WTC11 (cell line): ENCODE measurements at regions not wholly inside any gene's neighbourhood (a gene's known extent, or its start where the extent isn't known, plus 50 kb on each side); places are given as distances from the start of the nearest gene placed in this dataset.

ENCODE experiments used
- ATAC-seq: fragments of 200-7000 bp; cut with Tn5 transposase; 2 replicates; pipeline ENCODE4 v1.10.0; 2021; ENCODE audit warnings: mild to moderate bottlenecking, moderate library complexity
- CTCF ChIA-PET: fragments of 300-600 bp; sonication (Branson Sonifier 250); formaldehyde crosslinking; loops from one replicate; lab custom pipeline; 2021; ENCODE audit warnings: antibody characterized with exemption; lab: Charles Lee
- POLR2A ChIA-PET: fragments of 350-600 bp; sonication (Branson Sonifier 250); formaldehyde crosslinking; loops from one replicate; lab custom pipeline; 2021; ENCODE audit warnings: antibody characterized with exemption; lab: Charles Lee
- DNase-seq: peaks from one replicate; pipeline ENCODE4 v3.0.0; 2021; ENCODE audit warnings: low spot score
- H3K27ac Mint-ChIP-seq: 2 replicates; pipeline ENCODE4 v1.8.0; 2021; ENCODE audit warnings: mixed read lengths
- H3K27me3 Mint-ChIP-seq: 2 replicates; pipeline ENCODE4 v1.8.0; 2021; ENCODE audit warnings: low read depth, mild to moderate bottlenecking, moderate library complexity, mixed read lengths
- H3K36me3 Mint-ChIP-seq: 2 replicates; pipeline ENCODE4 v1.8.0; 2021; ENCODE audit warnings: mixed read lengths
- H3K4me1 Mint-ChIP-seq: 2 replicates; pipeline ENCODE4 v1.8.0; 2022; ENCODE audit warnings: mixed read lengths
- H3K4me3 Mint-ChIP-seq: 2 replicates; pipeline ENCODE4 v1.8.0; 2021; ENCODE audit warnings: mild to moderate bottlenecking, moderate library complexity, mixed read lengths
- H3K9me3 Mint-ChIP-seq: 2 replicates; pipeline ENCODE4 v1.8.0; 2021; ENCODE audit warnings: mixed read lengths
- ATF1 ChIP-seq: sonication (generic); formaldehyde crosslinking; IDR thresholded peaks from 2 replicates; pipeline ENCODE4 v1.8.1; 2023; ENCODE audit warnings: mild to moderate bottlenecking, moderate library complexity, missing genetic modification reagents
- ATF3 ChIP-seq: sonication (generic); formaldehyde crosslinking; conservative IDR thresholded peaks from 2 replicates; pipeline ENCODE4 v1.8.1; 2022; ENCODE audit warnings: mild to moderate bottlenecking, missing genetic modification reagents
- CREM ChIP-seq: sonication (generic); formaldehyde crosslinking; IDR thresholded peaks from 2 replicates; pipeline ENCODE4 v1.8.1; 2022; ENCODE audit warnings: mild to moderate bottlenecking, missing genetic modification reagents, moderate library complexity
- CTCF ChIP-seq: fragments of 200-600 bp; IDR thresholded peaks from 2 replicates; pipeline ENCODE4 v1.8.0; 2022; ENCODE audit warnings: antibody characterized with exemption
- ELF4 ChIP-seq: sonication (generic); formaldehyde crosslinking; IDR thresholded peaks from 2 replicates; pipeline ENCODE4 v1.8.1; 2022; ENCODE audit warnings: low read depth, mild to moderate bottlenecking, moderate library complexity, missing genetic modification reagents
- ETV6 ChIP-seq: sonication (generic); formaldehyde crosslinking; IDR thresholded peaks from 2 replicates; pipeline ENCODE4 v1.8.1; 2022; ENCODE audit warnings: mild to moderate bottlenecking, missing genetic modification reagents
- MYBL2 ChIP-seq: sonication (generic); formaldehyde crosslinking; IDR thresholded peaks from 2 replicates; pipeline ENCODE4 v1.8.1; 2023; ENCODE audit warnings: mild to moderate bottlenecking, moderate library complexity, missing genetic modification reagents
- NR1H2 ChIP-seq: sonication (generic); formaldehyde crosslinking; IDR thresholded peaks from 2 replicates; pipeline ENCODE4 v1.9.0; 2021; ENCODE audit warnings: mild to moderate bottlenecking, moderate library complexity, missing genetic modification reagents
- PRDM15 ChIP-seq: sonication (generic); formaldehyde crosslinking; IDR thresholded peaks from 2 replicates; pipeline ENCODE4 v1.8.0; 2022; ENCODE audit warnings: missing genetic modification reagents
- SMAD4 ChIP-seq: sonication (generic); formaldehyde crosslinking; IDR thresholded peaks from 2 replicates; pipeline ENCODE4 v1.8.0; 2022; ENCODE audit warnings: mild to moderate bottlenecking, missing genetic modification reagents
- SOX15 ChIP-seq: fragments of 250-450 bp; sonication (Bioruptor Pico); IDR thresholded peaks from 2 replicates; pipeline ENCODE4 v1.9.0; 2021; ENCODE audit warnings: mild to moderate bottlenecking
- TEAD1 ChIP-seq: sonication (generic); formaldehyde crosslinking; IDR thresholded peaks from 2 replicates; pipeline ENCODE4 v1.8.0; 2022; ENCODE audit warnings: mild to moderate bottlenecking, missing genetic modification reagents
- ZBTB21 ChIP-seq: sonication (generic); formaldehyde crosslinking; IDR thresholded peaks from 2 replicates; pipeline ENCODE4 v1.8.1; 2023; ENCODE audit warnings: mild to moderate bottlenecking, missing genetic modification reagents, borderline replicate concordance
- ZNF219 ChIP-seq: sonication (generic); formaldehyde crosslinking; IDR thresholded peaks from 2 replicates; pipeline ENCODE4 v1.8.0; 2023; ENCODE audit warnings: missing genetic modification reagents, mild to moderate bottlenecking, borderline replicate concordance
- ZNF263 ChIP-seq: sonication (generic); formaldehyde crosslinking; IDR thresholded peaks from 2 replicates; pipeline ENCODE4 v1.8.1; 2022; ENCODE audit warnings: low read depth, mild to moderate bottlenecking, moderate library complexity, missing genetic modification reagents
- ZNF281 ChIP-seq: sonication (generic); formaldehyde crosslinking; IDR thresholded peaks from 2 replicates; pipeline ENCODE4 v1.8.0; 2023; ENCODE audit warnings: mild to moderate bottlenecking, missing genetic modification reagents
- ZNF317 ChIP-seq: sonication (generic); formaldehyde crosslinking; IDR thresholded peaks from 2 replicates; pipeline ENCODE4 v1.8.1; 2023; ENCODE audit warnings: low read depth, mild to moderate bottlenecking, moderate library complexity, missing genetic modification reagents, borderline replicate concordance
- ZNF425 ChIP-seq: fragments of 250-450 bp; sonication (Bioruptor Pico); conservative IDR thresholded peaks from 2 replicates; pipeline ENCODE4 v1.9.0; 2021; ENCODE audit warnings: mild to moderate bottlenecking
- ZNF512 ChIP-seq: sonication (generic); formaldehyde crosslinking; IDR thresholded peaks from 2 replicates; pipeline ENCODE4 v1.8.1; 2022; ENCODE audit warnings: missing genetic modification reagents, borderline replicate concordance
- ZNF671 ChIP-seq: fragments of 250-450 bp; sonication (Bioruptor Pico); IDR thresholded peaks from 2 replicates; pipeline ENCODE4 v1.8.0; 2021; ENCODE audit warnings: mild to moderate bottlenecking

- no peak for TF ChIP-seq CTCF
- no peak for TF ChIP-seq TEAD1 (CRISPR knock-in tag)
- no peak for TF ChIP-seq ZBTB21
- no peak for TF ChIP-seq ATF3 (CRISPR knock-in tag)
- no peak for TF ChIP-seq ZNF671 (CRISPR knock-in tag)
- no peak for TF ChIP-seq ZNF425 (CRISPR knock-in tag)
- no peak for TF ChIP-seq ZNF219 (CRISPR knock-in tag)
- TF ChIP-seq CREM (CRISPR knock-in tag): no peak
Observed at GRCh38 chr15:60096157-60096556, 92.0 kb downstream of the FOXB1 start.

GRCh38 chr15:60101416-60101815 is 97.3 kb downstream of the FOXB1 start:
- H3K4me1 Mint-ChIP-seq: peaks cover 8% of the 10 kb centered on the region
- CTCF ChIA-PET: interaction anchor here (1.2 to 1.4 kb wide), 2 partner anchors 27 to 107 kb away, joined by 3 to 4 read pairs; no protein-coding TSS in a partner anchor
- ATAC-seq: no peak
- DNase-seq: no peak
- no peak for TF ChIP-seq ZNF281
- no peak for TF ChIP-seq MYBL2
- no peak for TF ChIP-seq SOX15 (CRISPR knock-in tag)
- TF ChIP-seq ZNF317: no peak
- no peak for TF ChIP-seq ELF4 (CRISPR knock-in tag)
- no peak for TF ChIP-seq SMAD4 (CRISPR knock-in tag)
- no peak for TF ChIP-seq ZNF263
- TF ChIP-seq ZNF512 (CRISPR knock-in tag): no peak
- no peak for TF ChIP-seq PRDM15 (CRISPR knock-in tag)
- no peak for TF ChIP-seq ATF1 (CRISPR knock-in tag)
- TF ChIP-seq NR1H2 (CRISPR knock-in tag): no peak
- no peak for TF ChIP-seq ETV6
- POLR2A ChIA-PET: interaction anchor here (1.2 kb wide), 1 partner anchor 13 kb away, joined by 3 read pairs; no protein-coding TSS in a partner anchor
- H3K27ac Mint-ChIP-seq: no peak overlapping the region; the same call in 1 of the 2 replicates
- H3K9me3 Mint-ChIP-seq: peaks cover 28% of the 10 kb centered on the region
- no peaks in the 10 kb centered on the region; the same call in 1 of the 2 replicates for H3K27me3 Mint-ChIP-seq
- peaks cover 25% of the 10 kb centered on the region for H3K36me3 Mint-ChIP-seq
- H3K4me3 Mint-ChIP-seq: no peak overlapping the region

More at GRCh38 chr15:60096157-60096556, 92.0 kb downstream of the FOXB1 start:
- Mint-ChIP-seq H3K4me1 (peaks cover 5% of the 10 kb centered on the region), H3K27ac (no peak overlapping the region), H3K4me3 (no peak overlapping the region), H3K9me3 (peaks cover 25% of the 10 kb centered on the region), H3K36me3 (peaks cover 18% of the 10 kb centered on the region), H3K27me3 (no peaks in the 10 kb centered on the region; the same call in 1 of the 2 replicates)
- DNase-seq (no peak), ATAC-seq (no peak)
- POLR2A ChIA-PET: no interaction called here
- CTCF ChIA-PET: no interaction called here
